ENCODE measurements at regions not wholly inside any gene's neighbourhood (a gene's known extent, or its start where the extent isn't known, plus 50 kb on each side); places are given as distances from the start of the nearest gene placed in this dataset.

- Histone ChIP-seq H4K20me1 (ENCODE audit: low read depth, low read length) (no peaks in the 10 kb centered on the region), H3F3A (ENCODE audit: insufficient read depth) (no peaks in the 10 kb centered on the region), H3K4me3 (ENCODE audit: insufficient read depth, low read length, poor library complexity, severe bottlenecking) (no peak overlapping the region), H3K36me3 (ENCODE audit: low read length) (peaks cover 2% of the 10 kb centered on the region; the same call in 1 of the 2 replicates), H3K9me2 (replicated peaks; ENCODE audit: insufficient read depth, low read length) (no peaks in the 10 kb centered on the region), H3K27me3 (ENCODE audit: low read length) (no peaks in the 10 kb centered on the region), H3K79me2 (ENCODE audit: insufficient read depth, low read length) (no peaks in the 10 kb centered on the region), H2AFZ (ENCODE audit: low read depth, low read length, severe bottlenecking) (no peak overlapping the region), H3K4me2 (ENCODE audit: low read depth, low read length, poor library complexity, severe bottlenecking) (no peak overlapping the region), H3K9me3 (ENCODE audit: insufficient read depth, low read length) (no peaks in the 10 kb centered on the region), H3K27ac (ENCODE audit: low read depth, low read length) (no peak overlapping the region), H3K9ac (ENCODE audit: low read length) (no peak overlapping the region)
- TF ChIP-seq, protein P1, sequence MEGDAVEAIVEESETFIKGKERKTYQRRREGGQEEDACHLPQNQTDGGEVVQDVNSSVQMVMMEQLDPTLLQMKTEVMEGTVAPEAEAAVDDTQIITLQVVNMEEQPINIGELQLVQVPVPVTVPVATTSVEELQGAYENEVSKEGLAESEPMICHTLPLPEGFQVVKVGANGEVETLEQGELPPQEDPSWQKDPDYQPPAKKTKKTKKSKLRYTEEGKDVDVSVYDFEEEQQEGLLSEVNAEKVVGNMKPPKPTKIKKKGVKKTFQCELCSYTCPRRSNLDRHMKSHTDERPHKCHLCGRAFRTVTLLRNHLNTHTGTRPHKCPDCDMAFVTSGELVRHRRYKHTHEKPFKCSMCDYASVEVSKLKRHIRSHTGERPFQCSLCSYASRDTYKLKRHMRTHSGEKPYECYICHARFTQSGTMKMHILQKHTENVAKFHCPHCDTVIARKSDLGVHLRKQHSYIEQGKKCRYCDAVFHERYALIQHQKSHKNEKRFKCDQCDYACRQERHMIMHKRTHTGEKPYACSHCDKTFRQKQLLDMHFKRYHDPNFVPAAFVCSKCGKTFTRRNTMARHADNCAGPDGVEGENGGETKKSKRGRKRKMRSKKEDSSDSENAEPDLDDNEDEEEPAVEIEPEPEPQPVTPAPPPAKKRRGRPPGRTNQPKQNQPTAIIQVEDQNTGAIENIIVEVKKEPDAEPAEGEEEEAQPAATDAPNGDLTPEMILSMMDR (IDR thresholded peaks at IDR 0.05; ENCODE audit: insufficient read depth, low read length, poor library complexity, severe bottlenecking) = no peak
- no peak for TF ChIP-seq EZH2phosphoT487 (conservative IDR thresholded peaks at IDR 0.05; ENCODE audit: low read length)
Observed at GRCh38 chr16:56038564-56039098, 152.7 kb upstream of the GNAO1 start.

- no peak overlapping the region for H2AFZ ChIP-seq (ENCODE audit: low read depth, low read length, severe bottlenecking)
- H3K9me3 ChIP-seq (ENCODE audit: insufficient read depth, low read length) = no peaks in the 10 kb centered on the region
- no peak for TF ChIP-seq EZH2phosphoT487 (conservative IDR thresholded peaks at IDR 0.05; ENCODE audit: low read length)
- TF ChIP-seq, protein P1 (IDR thresholded peaks at IDR 0.05; ENCODE audit: insufficient read depth, low read length, poor library complexity, severe bottlenecking) = no peak
- peaks cover 2% of the 10 kb centered on the region; the same call in 1 of the 2 replicates for H3K36me3 ChIP-seq (ENCODE audit: low read length)
- H3K4me2 ChIP-seq (ENCODE audit: low read depth, low read length, poor library complexity, severe bottlenecking) = no peak overlapping the region
- H3K9me2 ChIP-seq (replicated peaks; ENCODE audit: insufficient read depth, low read length) = no peaks in the 10 kb centered on the region
- no peaks in the 10 kb centered on the region for H3K27me3 ChIP-seq (ENCODE audit: low read length)
- H3K27ac ChIP-seq (ENCODE audit: low read depth, low read length) = no peak overlapping the region
- no peaks in the 10 kb centered on the region for H4K20me1 ChIP-seq (ENCODE audit: low read depth, low read length)
- no peaks in the 10 kb centered on the region for H3K79me2 ChIP-seq (ENCODE audit: insufficient read depth, low read length)
- no peak overlapping the region for H3K4me3 ChIP-seq (ENCODE audit: insufficient read depth, low read length, poor library complexity, severe bottlenecking)
- no peaks in the 10 kb centered on the region for H3F3A ChIP-seq (ENCODE audit: insufficient read depth)
- H3K9ac ChIP-seq (ENCODE audit: low read length) = no peak overlapping the region
Observed at GRCh38 chr16:56032072-56032471, 156.9 kb upstream of the CES5A start.

GRCh38 chr16:56029026-56029425 is 153.9 kb upstream of the CES5A start:
- no peak overlapping the region for H3K27ac ChIP-seq (ENCODE audit: low read depth, low read length)

More at GRCh38 chr16:56029026-56029425, 153.9 kb upstream of the CES5A start:
- Histone ChIP-seq H3K27me3 (ENCODE audit: low read length) (no peaks in the 10 kb centered on the region), H3K79me2 (ENCODE audit: insufficient read depth, low read length) (no peaks in the 10 kb centered on the region), H3K4me2 (ENCODE audit: low read depth, low read length, poor library complexity, severe bottlenecking) (no peak overlapping the region), H2AFZ (ENCODE audit: low read depth, low read length, severe bottlenecking) (no peak overlapping the region), H3K9me2 (replicated peaks; ENCODE audit: insufficient read depth, low read length) (no peaks in the 10 kb centered on the region), H3K9me3 (ENCODE audit: insufficient read depth, low read length) (no peaks in the 10 kb centered on the region), H3K36me3 (ENCODE audit: low read length) (no peaks in the 10 kb centered on the region), H3K4me3 (ENCODE audit: insufficient read depth, low read length, poor library complexity, severe bottlenecking) (no peak overlapping the region), H4K20me1 (ENCODE audit: low read depth, low read length) (no peaks in the 10 kb centered on the region), H3F3A (ENCODE audit: insufficient read depth) (no peaks in the 10 kb centered on the region), H3K9ac (ENCODE audit: low read length) (no peak overlapping the region)
- TF ChIP-seq, protein P1 (IDR thresholded peaks at IDR 0.05; ENCODE audit: insufficient read depth, low read length, poor library complexity, severe bottlenecking) = no peak
- TF ChIP-seq EZH2phosphoT487 (conservative IDR thresholded peaks at IDR 0.05; ENCODE audit: low read length) = no peak

Measured in SU-DHL-6 (cell line).